ENCODE measurements at regions not wholly inside any gene's neighbourhood (a gene's known extent, or its start where the extent isn't known, plus 50 kb on each side); places are given as distances from the start of the nearest gene placed in this dataset.

DNA sequence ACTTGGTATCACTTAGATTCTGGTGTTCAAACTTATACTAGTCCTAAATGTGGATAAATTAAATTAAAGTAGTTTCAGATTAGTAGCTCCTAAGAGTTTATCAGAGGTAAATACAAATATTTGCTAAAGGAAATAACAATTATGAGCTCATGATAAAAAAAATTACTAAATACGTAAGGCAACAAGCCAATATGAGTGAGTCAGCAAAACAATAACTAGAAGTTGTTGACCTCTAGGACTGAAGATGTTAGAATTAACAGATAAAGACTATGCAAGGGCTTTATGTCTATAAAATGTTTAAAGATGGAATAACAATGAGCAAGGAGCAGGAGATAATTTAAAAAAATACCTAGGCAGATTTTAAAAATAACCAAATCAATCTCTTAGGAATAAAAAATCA, 195.8 kb downstream of the CLCN4 start:
- Histone ChIP-seq H3K4me3 (ENCODE audit: low read length) (no peak overlapping the region), H3K9me3 (ENCODE audit: control insufficient read depth, low read length) (no peaks in the 10 kb centered on the region), H3K27me3 (ENCODE audit: control insufficient read depth, insufficient read depth) (no peaks in the 10 kb centered on the region), H3K27ac (ENCODE audit: low read length) (no peak overlapping the region), H3K4me1 (ENCODE audit: control insufficient read depth, insufficient read depth, low read length) (no peaks in the 10 kb centered on the region)
- intact Hi-C loops (cut with DNase I) = no loop called here
- ATAC-seq (no peak), DNase-seq (no peak)
- 70% methylated on average over 1 of the region's 1 CpG for WGBS

- intact Hi-C loops (cut with DNase I) = no loop called here
- Histone ChIP-seq H3K27me3 (ENCODE audit: control insufficient read depth, insufficient read depth) (no peaks in the 10 kb centered on the region), H3K27ac (ENCODE audit: low read length) (no peak overlapping the region), H3K4me3 (ENCODE audit: low read length) (no peak overlapping the region), H3K9me3 (ENCODE audit: control insufficient read depth, low read length) (no peaks in the 10 kb centered on the region), H3K4me1 (ENCODE audit: control insufficient read depth, insufficient read depth, low read length) (no peaks in the 10 kb centered on the region)
- ATAC-seq (no peak), DNase-seq (no peak)
- 98% methylated on average over 3 of the region's 3 CpGs for WGBS
These were observed 200.2 kb downstream of the CLCN4 start for GRCh38 chrX:10356979-10357378.

DNA sequence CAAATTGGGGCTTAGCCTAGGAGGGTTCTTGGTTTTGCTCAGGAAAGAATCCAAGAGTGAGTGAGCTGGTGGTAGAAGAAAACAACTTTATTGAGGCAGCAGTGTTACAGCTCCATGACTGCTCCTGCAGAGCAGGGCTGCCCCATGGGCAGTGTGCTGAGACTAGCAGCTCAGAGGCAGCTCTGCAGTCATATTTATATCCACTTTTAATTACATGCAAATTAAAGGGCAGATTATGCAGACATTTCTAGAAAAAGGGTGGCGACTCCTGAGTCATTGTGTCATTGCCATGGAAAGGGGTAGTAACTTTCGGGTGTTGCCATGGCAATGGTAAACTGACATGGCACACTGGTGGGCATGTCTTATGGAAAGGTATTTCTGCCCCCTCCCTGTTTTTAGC, 202.2 kb downstream of the CLCN4 start:
- Histone ChIP-seq H3K27me3 (ENCODE audit: control insufficient read depth, insufficient read depth) (no peaks in the 10 kb centered on the region), H3K4me3 (ENCODE audit: low read length) (no peak overlapping the region), H3K9me3 (ENCODE audit: control insufficient read depth, low read length) (no peaks in the 10 kb centered on the region), H3K27ac (ENCODE audit: low read length) (no peak overlapping the region), H3K4me1 (ENCODE audit: control insufficient read depth, insufficient read depth, low read length) (no peaks in the 10 kb centered on the region)
- intact Hi-C loops (cut with DNase I) = no loop called here
- DNase-seq (no peak), ATAC-seq (no peak)
- WGBS = 98% methylated on average over 2 of the region's 2 CpGs

GRCh38 chrX:10360116-10360515, 203.3 kb downstream of the CLCN4 start:
- Histone ChIP-seq H3K27ac (ENCODE audit: low read length) (no peak overlapping the region), H3K9me3 (ENCODE audit: control insufficient read depth, low read length) (no peaks in the 10 kb centered on the region), H3K4me3 (ENCODE audit: low read length) (no peak overlapping the region), H3K27me3 (ENCODE audit: control insufficient read depth, insufficient read depth) (no peaks in the 10 kb centered on the region), H3K4me1 (ENCODE audit: control insufficient read depth, insufficient read depth, low read length) (no peaks in the 10 kb centered on the region)
- DNase-seq (peak; percentile 31 to 75 (median 63)), ATAC-seq (no peak)
- WGBS = 36% methylated on average over 5 of the region's 5 CpGs
- intact Hi-C loops (cut with DNase I) = no loop called here

DNA sequence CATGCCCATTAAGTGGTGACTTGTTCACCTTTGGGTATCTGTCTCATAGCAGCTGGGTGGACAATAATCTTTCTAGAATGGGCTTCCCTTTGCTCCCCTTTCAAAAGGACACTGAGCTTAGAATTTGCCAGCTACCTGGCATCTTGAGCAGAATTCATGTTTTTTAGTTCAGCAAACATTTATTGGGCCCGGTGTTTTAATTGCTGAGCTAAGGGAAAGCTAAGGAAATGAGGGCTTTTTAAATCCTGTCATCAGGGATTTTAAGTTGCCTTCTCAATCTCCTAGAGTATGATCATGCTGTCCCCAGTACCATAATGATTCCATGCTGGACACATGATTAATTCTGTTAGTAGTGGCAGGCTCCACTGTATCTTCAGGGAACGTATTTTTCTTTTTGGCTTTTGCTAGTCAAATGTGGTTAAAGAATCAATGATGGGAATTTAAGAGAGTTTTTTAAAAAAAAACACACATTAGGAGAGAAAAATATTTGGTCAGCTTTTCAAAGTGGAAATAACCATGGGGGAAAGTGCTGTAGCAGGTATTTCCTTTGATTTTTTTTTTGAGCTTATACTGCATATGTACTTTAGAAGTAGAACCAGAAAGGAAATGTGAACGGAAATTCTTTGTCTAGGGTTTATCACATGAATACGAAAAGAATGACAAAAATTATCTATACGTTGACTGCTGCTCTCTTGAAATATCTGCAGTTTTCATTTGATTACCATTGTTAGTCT, 208.9 kb downstream of the CLCN4 start:
- intact Hi-C loops (cut with DNase I) = no loop called here
- Histone ChIP-seq H3K27ac (ENCODE audit: low read length) (no peak overlapping the region), H3K4me1 (ENCODE audit: control insufficient read depth, insufficient read depth, low read length) (no peaks in the 10 kb centered on the region), H3K9me3 (ENCODE audit: control insufficient read depth, low read length) (no peaks in the 10 kb centered on the region), H3K27me3 (ENCODE audit: control insufficient read depth, insufficient read depth) (no peaks in the 10 kb centered on the region), H3K4me3 (ENCODE audit: low read length) (no peak overlapping the region)
- no peak for DNase-seq
- 65% methylated on average over 5 of the region's 5 CpGs for WGBS
- ATAC-seq = no peak

DNA sequence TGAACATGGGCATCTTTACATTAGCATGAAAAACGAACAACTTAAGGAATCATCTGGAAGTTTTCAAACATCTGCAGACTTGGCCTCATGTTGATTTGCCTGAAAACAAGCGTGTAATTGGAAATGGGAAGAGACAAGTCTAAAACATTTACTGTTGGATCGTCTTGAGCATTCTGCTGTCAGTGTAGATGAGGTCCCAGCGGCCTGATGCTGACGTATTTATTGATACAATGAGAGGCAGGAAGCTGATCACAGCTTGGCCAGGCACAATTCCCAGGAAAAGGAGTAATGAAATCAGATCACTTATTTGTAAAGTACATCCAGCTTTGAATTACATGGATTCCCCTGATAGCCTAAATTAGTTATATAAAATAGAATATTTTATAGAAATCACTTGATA, 210.6 kb downstream of the CLCN4 start:
- intact Hi-C loops (cut with DNase I) = no loop called here
- Histone ChIP-seq H3K4me1 (ENCODE audit: control insufficient read depth, insufficient read depth, low read length) (no peaks in the 10 kb centered on the region), H3K27ac (ENCODE audit: low read length) (no peak overlapping the region), H3K27me3 (ENCODE audit: control insufficient read depth, insufficient read depth) (no peaks in the 10 kb centered on the region), H3K9me3 (ENCODE audit: control insufficient read depth, low read length) (no peaks in the 10 kb centered on the region), H3K4me3 (ENCODE audit: low read length) (no peak overlapping the region)
- WGBS = 87% methylated on average over 5 of the region's 5 CpGs
- no peak for ATAC-seq
- DNase-seq = no peak

DNA sequence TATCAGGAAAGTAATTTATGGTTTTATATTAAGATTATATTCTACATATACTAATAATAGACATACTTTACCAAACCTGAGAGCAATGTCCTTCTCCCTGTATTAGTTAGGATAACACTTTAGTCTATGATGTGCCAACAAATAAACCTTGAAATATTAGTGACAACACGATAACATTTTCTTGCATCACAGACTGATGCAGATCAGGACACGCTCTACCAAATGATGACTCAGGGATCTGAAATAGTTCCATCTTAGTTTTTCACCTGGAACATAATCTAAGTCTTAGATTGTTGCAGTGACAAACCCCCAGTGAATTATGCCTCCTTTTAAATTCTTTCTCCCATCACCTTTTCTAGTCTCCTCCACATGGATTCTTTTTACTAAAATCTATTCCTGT, 214.2 kb downstream of the CLCN4 start:
- H3K27me3 ChIP-seq (ENCODE audit: control insufficient read depth, insufficient read depth) = no peaks in the 10 kb centered on the region
- DNase-seq (no peak), ATAC-seq (no peak)
- 89% methylated on average over 2 of the region's 2 CpGs for WGBS
- H3K27ac ChIP-seq (ENCODE audit: low read length) = no peak overlapping the region
- H3K4me1 ChIP-seq (ENCODE audit: control insufficient read depth, insufficient read depth, low read length) = no peaks in the 10 kb centered on the region
- intact Hi-C loops (cut with DNase I) = no loop called here
- H3K4me3 ChIP-seq (ENCODE audit: low read length) = no peak overlapping the region
- no peaks in the 10 kb centered on the region for H3K9me3 ChIP-seq (ENCODE audit: control insufficient read depth, low read length)

DNA sequence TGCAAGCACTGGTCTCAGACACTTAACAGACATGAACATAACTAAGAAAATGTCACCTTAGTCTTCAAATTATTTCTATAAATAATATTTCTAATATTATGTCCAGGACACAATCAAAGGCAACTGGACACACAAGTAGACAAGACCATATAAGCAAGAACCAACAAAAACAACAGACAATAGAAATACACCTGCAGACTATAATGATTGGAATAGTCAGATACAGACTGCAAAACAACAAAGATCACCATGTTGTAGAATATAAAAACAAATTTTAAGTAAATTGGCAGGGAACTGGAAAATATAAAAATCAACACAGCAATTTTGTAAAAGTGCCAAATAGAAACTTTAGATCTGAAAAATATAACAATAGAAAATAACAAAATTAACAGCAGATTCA, 220.7 kb downstream of the CLCN4 start:
- DNase-seq = no peak
- intact Hi-C loops (cut with DNase I) = no loop called here
- Histone ChIP-seq H3K9me3 (ENCODE audit: control insufficient read depth, low read length) (peaks cover 2% of the 10 kb centered on the region), H3K4me1 (ENCODE audit: control insufficient read depth, insufficient read depth, low read length) (no peaks in the 10 kb centered on the region), H3K4me3 (ENCODE audit: low read length) (no peak overlapping the region), H3K27me3 (ENCODE audit: control insufficient read depth, insufficient read depth) (no peaks in the 10 kb centered on the region), H3K27ac (ENCODE audit: low read length) (no peak overlapping the region)
- ATAC-seq = no peak

- Histone ChIP-seq H3K9me3 (ENCODE audit: control insufficient read depth, low read length) (peaks cover 2% of the 10 kb centered on the region), H3K27ac (ENCODE audit: low read length) (no peak overlapping the region), H3K4me3 (ENCODE audit: low read length) (no peak overlapping the region), H3K4me1 (ENCODE audit: control insufficient read depth, insufficient read depth, low read length) (no peaks in the 10 kb centered on the region), H3K27me3 (ENCODE audit: control insufficient read depth, insufficient read depth) (no peaks in the 10 kb centered on the region)
- ATAC-seq (no peak), DNase-seq (no peak)
- intact Hi-C loops (cut with DNase I) = no loop called here
- WGBS = 33% methylated on average over 3 of the region's 3 CpGs
These were observed 223.1 kb downstream of the CLCN4 start for GRCh38 chrX:10379878-10380277.

DNA sequence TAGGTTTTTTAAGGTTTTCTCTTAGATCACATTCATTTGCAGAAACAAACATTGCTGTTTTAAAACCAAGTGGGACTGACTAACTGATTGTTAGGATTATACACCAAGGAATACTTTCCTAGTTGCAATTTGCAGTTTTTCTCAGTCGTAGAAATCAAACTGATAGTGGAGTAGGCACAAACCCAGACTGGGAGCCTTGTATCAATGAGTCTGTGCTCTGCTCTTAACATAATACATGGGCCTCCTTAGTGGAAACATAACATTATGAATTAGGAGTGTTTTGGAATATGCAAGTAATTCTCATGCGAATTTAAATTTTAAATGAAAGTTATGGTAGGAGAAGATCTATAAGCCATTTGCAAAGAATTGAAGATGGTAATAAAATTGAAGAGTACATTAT, 223.5 kb downstream of the CLCN4 start:
- Histone ChIP-seq H3K27me3 (ENCODE audit: control insufficient read depth, insufficient read depth) (no peaks in the 10 kb centered on the region), H3K27ac (ENCODE audit: low read length) (no peak overlapping the region), H3K4me3 (ENCODE audit: low read length) (no peak overlapping the region), H3K4me1 (ENCODE audit: control insufficient read depth, insufficient read depth, low read length) (no peaks in the 10 kb centered on the region), H3K9me3 (ENCODE audit: control insufficient read depth, low read length) (peaks cover 2% of the 10 kb centered on the region)
- 59% methylated on average over 2 of the region's 2 CpGs for WGBS
- intact Hi-C loops (cut with DNase I) = no loop called here
- DNase-seq (no peak), ATAC-seq (no peak)

DNA sequence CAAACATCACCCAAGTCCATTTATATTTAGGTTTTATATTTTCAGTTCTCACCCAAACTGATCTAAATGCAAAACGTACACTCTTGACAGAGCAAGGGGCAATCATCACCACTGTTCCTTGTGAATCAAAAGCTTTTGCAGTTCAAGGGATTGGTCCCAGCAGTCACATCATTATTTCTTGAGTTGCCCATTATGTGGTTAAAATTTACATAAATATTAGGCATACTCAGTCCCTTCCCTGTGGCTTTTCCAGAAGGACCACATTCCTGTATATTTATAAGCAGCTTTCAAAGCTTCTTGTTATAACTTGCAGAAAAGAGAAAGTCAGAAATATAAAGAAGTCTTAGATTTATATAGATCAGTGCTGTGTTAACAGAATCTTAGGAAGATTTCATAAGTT, 224.4 kb downstream of the CLCN4 start:
- ATAC-seq (no peak), DNase-seq (no peak)
- 83% methylated on average over 1 of the region's 1 CpG for WGBS
- Histone ChIP-seq H3K4me1 (ENCODE audit: control insufficient read depth, insufficient read depth, low read length) (no peaks in the 10 kb centered on the region), H3K27me3 (ENCODE audit: control insufficient read depth, insufficient read depth) (no peaks in the 10 kb centered on the region), H3K9me3 (ENCODE audit: control insufficient read depth, low read length) (peaks cover 1% of the 10 kb centered on the region), H3K4me3 (ENCODE audit: low read length) (no peak overlapping the region), H3K27ac (ENCODE audit: low read length) (no peak overlapping the region)
- intact Hi-C loops (cut with DNase I) = no loop called here

DNA sequence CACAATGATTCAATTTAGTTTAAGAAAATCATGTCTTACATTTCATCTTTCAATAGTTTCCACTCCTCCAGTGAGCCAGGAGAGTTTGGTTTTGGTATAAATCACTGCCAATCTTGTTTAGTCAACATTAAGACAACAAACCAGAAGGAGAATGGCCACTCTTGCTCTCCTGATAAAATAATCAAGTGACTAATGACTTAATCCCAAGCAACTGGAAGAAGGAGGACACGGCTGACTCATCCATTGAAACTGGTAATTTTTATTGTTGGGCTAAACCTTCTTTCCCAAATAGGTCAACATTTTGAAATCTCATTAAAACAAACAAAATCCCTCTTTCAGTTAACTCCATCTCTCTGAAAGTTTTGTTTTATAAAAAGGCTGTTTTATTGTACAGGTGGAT, 230.2 kb downstream of the CLCN4 start:
- H3K4me3 ChIP-seq (ENCODE audit: low read length) = no peak overlapping the region
- DNase-seq (no peak), ATAC-seq (no peak)
- no peaks in the 10 kb centered on the region for H3K9me3 ChIP-seq (ENCODE audit: control insufficient read depth, low read length)
- no peak overlapping the region for H3K27ac ChIP-seq (ENCODE audit: low read length)
- intact Hi-C loops (cut with DNase I) = no loop called here
- no peaks in the 10 kb centered on the region for H3K27me3 ChIP-seq (ENCODE audit: control insufficient read depth, insufficient read depth)
- 0% methylated on average over 1 of the region's 1 CpG for WGBS
- H3K4me1 ChIP-seq (ENCODE audit: control insufficient read depth, insufficient read depth, low read length) = no peaks in the 10 kb centered on the region

Data from right cardiac atrium (tissue), 5 donors.